ENCODE measurements at regions not wholly inside any gene's neighbourhood (a gene's known extent, or its start where the extent isn't known, plus 50 kb on each side); places are given as distances from the start of the nearest gene placed in this dataset.

DNA sequence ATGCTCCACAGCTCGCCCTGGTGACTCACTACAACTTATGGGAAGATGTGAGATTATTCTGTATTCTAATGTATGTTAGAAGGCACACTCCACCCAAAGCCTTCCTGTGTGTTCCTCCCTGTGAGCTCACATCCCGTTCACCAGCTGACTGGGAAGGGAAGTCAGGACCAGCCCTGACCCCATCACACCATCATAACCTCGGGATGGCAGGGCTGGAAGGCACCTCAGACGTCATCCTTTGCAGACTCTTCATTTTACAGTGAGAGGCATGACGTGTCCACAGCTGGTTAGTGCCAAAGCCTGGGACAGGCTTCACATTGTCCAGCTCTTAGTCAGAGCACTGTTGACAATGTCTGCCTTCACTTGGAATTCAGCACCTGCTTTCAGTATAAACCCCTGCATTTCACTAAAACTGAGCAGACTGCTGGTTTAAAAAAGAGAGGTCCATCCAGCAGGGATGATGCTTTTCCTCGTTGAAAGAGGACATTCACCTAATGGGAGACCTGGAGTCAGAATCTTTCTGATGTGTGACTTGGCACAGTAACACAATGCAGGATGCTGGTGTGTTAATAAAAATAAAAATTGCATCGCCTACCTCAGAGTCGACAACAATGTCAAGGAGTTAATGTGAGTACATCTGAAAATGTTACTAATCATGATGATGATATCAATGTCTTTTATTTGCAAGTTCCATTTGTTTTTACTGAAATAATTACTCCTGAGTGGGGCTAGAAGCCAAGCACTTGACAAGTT lies 418.0 kb upstream of the TNP1 start:
- POLR2A ChIA-PET = no interaction called here
- no peaks in the 10 kb centered on the region for H3K4me1 Mint-ChIP-seq
- H3K36me3 Mint-ChIP-seq (ENCODE audit: low read depth) = no peaks in the 10 kb centered on the region
- CTCF ChIA-PET = no interaction called here
- no peak overlapping the region for H3K4me3 Mint-ChIP-seq
- H3K27ac Mint-ChIP-seq = no peak overlapping the region
- no peak for DNase-seq
- H3K27me3 Mint-ChIP-seq = no peaks in the 10 kb centered on the region
- H3K9me3 Mint-ChIP-seq = no peaks in the 10 kb centered on the region

GRCh38 chr2:217276433-217276832 lies 416.6 kb upstream of the TNP1 start:
- no peaks in the 10 kb centered on the region for H3K36me3 Mint-ChIP-seq (ENCODE audit: low read depth)
- CTCF ChIA-PET = no interaction called here

DNA sequence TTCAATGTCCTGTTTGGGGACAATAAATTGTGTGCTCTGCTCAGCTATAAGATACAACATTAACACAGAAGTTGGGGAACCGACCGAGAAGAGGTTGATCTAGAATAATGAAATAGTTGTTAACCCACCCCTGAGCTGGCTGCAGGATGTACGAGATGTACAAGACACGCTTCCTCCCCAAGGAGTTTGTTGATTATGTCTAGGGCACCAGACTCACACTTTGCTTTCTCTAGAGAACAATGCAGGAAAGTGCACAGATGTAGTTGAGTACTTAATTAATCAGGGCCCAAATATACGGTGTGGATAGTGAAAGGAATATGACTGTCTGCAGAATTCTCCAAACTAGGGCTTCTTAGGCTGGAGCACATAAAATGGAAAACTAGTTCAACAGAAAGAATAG lies 415.2 kb upstream of the TNP1 start:
- no peak for DNase-seq
- H3K27ac Mint-ChIP-seq = no peak overlapping the region
- ChIA-PET CTCF (no interaction called here), POLR2A (no interaction called here)
- H3K4me3 Mint-ChIP-seq = no peak overlapping the region
- H3K27me3 Mint-ChIP-seq = no peaks in the 10 kb centered on the region
- no peaks in the 10 kb centered on the region for H3K4me1 Mint-ChIP-seq
- H3K36me3 Mint-ChIP-seq (ENCODE audit: low read depth) = no peaks in the 10 kb centered on the region
- no peaks in the 10 kb centered on the region for H3K9me3 Mint-ChIP-seq

More at GRCh38 chr2:217276433-217276832, 416.6 kb upstream of the TNP1 start:
- Mint-ChIP-seq H3K4me1 (no peaks in the 10 kb centered on the region), H3K9me3 (no peaks in the 10 kb centered on the region), H3K4me3 (no peak overlapping the region), H3K27me3 (no peaks in the 10 kb centered on the region), H3K27ac (no peak overlapping the region)
- POLR2A ChIA-PET = no interaction called here
- no peak for DNase-seq

- ChIA-PET CTCF (no interaction called here), POLR2A (no interaction called here)
- no peaks in the 10 kb centered on the region for H3K27me3 Mint-ChIP-seq
- H3K27ac Mint-ChIP-seq = no peak overlapping the region
- H3K36me3 Mint-ChIP-seq (ENCODE audit: low read depth) = no peaks in the 10 kb centered on the region
- no peaks in the 10 kb centered on the region for H3K4me1 Mint-ChIP-seq
- no peak for DNase-seq
- no peak overlapping the region for H3K4me3 Mint-ChIP-seq
- H3K9me3 Mint-ChIP-seq = no peaks in the 10 kb centered on the region
These were observed 414.7 kb upstream of the TNP1 start for GRCh38 chr2:217274578-217274977.

DNA sequence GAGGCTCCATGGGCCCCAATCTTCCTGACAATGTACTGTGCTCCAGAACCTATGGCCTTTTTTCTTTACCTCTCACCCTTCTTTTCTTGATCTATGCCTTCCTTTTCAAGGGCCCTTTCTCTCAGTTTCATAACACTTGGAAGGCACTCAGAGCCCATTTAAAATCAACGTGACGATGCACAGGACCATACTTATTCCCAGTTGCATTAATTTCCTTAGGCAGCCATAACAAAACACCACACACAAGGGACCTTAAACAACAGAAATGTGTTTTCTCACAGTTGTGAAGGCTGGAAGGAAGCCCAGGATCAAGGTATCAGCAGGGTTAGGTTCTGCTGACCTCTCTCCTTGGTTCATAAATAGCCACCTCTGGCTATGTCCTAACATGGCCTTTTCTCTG lies 414.0 kb upstream of the TNP1 start:
- no peaks in the 10 kb centered on the region for H3K9me3 Mint-ChIP-seq
- CTCF ChIA-PET = no interaction called here
- POLR2A ChIA-PET = no interaction called here
- H3K27me3 Mint-ChIP-seq = no peaks in the 10 kb centered on the region
- H3K27ac Mint-ChIP-seq = no peak overlapping the region
- no peak for DNase-seq
- no peaks in the 10 kb centered on the region for H3K4me1 Mint-ChIP-seq
- no peak overlapping the region for H3K4me3 Mint-ChIP-seq
- H3K36me3 Mint-ChIP-seq (ENCODE audit: low read depth) = no peaks in the 10 kb centered on the region

DNA sequence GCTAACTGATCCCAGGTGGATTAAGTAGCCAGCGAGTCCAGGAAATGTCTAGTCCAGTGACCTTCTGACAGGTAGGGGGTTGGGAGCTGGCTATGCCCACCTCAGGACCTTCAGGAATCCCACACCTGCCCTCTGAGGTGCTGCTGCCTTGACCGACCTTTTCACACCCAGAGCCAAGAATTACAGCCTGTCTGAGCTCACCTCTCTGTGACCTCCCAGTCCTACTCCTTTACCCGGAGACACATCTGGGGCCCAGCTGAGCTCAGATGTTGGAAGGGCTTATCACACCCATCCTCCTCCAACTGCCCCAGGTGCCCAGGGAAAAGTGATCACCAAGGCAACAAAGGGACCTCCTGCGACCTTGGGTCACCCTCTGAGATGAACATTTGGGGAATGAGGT lies 413.3 kb upstream of the TNP1 start:
- DNase-seq = no peak
- CTCF ChIA-PET = no interaction called here
- H3K4me1 Mint-ChIP-seq = no peaks in the 10 kb centered on the region

DNA sequence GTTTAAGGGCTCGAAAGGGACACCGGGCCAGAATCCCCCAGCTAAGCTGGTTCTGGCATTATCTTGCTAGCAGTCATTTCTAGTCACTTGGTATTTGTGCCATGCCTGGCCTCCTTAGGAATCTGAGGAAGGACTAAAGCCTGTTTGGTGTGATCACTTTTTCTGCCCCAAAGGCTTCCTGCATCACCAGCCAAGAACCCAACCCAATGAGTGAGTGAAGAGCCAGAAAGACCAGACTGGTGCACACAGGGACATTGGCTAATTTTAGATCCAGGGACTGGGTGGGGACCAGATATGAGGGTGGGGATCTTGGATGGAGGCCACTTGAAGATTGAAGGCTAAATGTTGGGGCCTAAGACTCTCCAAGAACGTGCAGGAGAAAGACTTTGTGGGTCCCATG lies 411.9 kb upstream of the TNP1 start:
- POLR2A ChIA-PET = no interaction called here
- DNase-seq = no peak
- CTCF ChIA-PET = no interaction called here
- no peak overlapping the region for H3K27ac Mint-ChIP-seq
- H3K4me3 Mint-ChIP-seq = no peak overlapping the region
- H3K36me3 Mint-ChIP-seq (ENCODE audit: low read depth) = no peaks in the 10 kb centered on the region
- peaks cover 4% of the 10 kb centered on the region for H3K9me3 Mint-ChIP-seq
- H3K4me1 Mint-ChIP-seq = no peaks in the 10 kb centered on the region
- no peaks in the 10 kb centered on the region for H3K27me3 Mint-ChIP-seq

More for the DNA sequence above, 413.3 kb upstream of the TNP1 start:
- Mint-ChIP-seq H3K27me3 (no peaks in the 10 kb centered on the region), H3K4me3 (no peak overlapping the region), H3K27ac (no peak overlapping the region), H3K9me3 (no peaks in the 10 kb centered on the region), H3K36me3 (ENCODE audit: low read depth) (no peaks in the 10 kb centered on the region)
- POLR2A ChIA-PET = no interaction called here

- ChIA-PET POLR2A (no interaction called here), CTCF (no interaction called here)
- H3K27ac Mint-ChIP-seq = no peak overlapping the region
- peaks cover 3% of the 10 kb centered on the region for H3K27me3 Mint-ChIP-seq
- H3K36me3 Mint-ChIP-seq (ENCODE audit: low read depth) = no peaks in the 10 kb centered on the region
- no peak for DNase-seq
- no peaks in the 10 kb centered on the region for H3K4me1 Mint-ChIP-seq
- H3K9me3 Mint-ChIP-seq = peaks cover 6% of the 10 kb centered on the region
- H3K4me3 Mint-ChIP-seq = no peak overlapping the region
These were observed 410.7 kb upstream of the TNP1 start for GRCh38 chr2:217270485-217271121.

GRCh38 chr2:217269701-217270484 lies 410.0 kb upstream of the TNP1 start:
- Mint-ChIP-seq H3K27me3 (peaks cover 3% of the 10 kb centered on the region), H3K4me3 (no peak overlapping the region), H3K27ac (no peak overlapping the region), H3K9me3 (peaks cover 6% of the 10 kb centered on the region), H3K4me1 (no peaks in the 10 kb centered on the region), H3K36me3 (ENCODE audit: low read depth) (no peaks in the 10 kb centered on the region)
- ChIA-PET CTCF (no interaction called here), POLR2A (no interaction called here)
- no peak for DNase-seq

DNA sequence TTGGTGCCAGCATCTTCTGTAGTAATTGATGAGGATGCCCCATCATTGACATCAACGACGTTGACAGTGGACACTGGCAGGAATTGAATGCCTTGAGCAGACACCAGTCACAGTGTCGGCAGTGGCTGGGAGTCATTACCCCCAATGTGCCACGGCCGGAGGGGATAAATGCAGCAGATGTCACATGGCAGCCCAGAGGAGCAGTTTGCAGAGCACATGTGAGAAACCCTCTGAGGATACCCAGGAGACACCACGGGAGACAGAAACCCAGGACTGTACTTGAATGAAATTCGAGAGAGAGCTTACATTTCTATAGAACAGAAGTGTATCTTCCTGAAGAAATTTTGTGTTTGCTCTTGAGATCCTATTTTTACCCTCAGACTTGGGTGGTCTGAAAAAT lies 409.1 kb upstream of the TNP1 start:
- Mint-ChIP-seq H3K36me3 (ENCODE audit: low read depth) (no peaks in the 10 kb centered on the region), H3K4me3 (no peak overlapping the region), H3K4me1 (no peaks in the 10 kb centered on the region), H3K27ac (no peak overlapping the region), H3K27me3 (peaks cover 3% of the 10 kb centered on the region), H3K9me3 (peaks cover 6% of the 10 kb centered on the region)
- no peak for DNase-seq
- POLR2A ChIA-PET = no interaction called here
- CTCF ChIA-PET = no interaction called here

DNA sequence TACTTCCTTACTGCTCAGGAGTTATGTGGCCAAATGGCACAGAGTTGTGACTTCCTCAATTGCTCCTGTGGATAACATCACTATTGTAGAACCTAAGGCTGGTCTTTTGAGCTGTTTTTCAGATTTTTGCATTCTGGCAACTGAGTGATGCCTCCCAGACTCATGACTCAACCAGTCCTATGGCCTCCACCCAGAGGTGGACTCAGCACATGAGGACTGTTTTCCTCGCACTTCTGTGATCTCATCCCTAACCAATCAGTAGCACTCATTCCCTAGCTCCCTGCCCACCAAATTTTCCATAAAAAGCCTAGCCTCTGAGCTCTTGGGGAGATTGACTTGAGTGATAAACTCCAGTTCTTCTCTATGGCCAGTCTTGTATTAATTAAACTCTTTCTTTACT lies 407.9 kb upstream of the TNP1 start:
- Mint-ChIP-seq H3K27ac (no peak overlapping the region), H3K9me3 (peaks cover 6% of the 10 kb centered on the region), H3K4me3 (no peak overlapping the region), H3K4me1 (no peaks in the 10 kb centered on the region), H3K27me3 (peaks cover 3% of the 10 kb centered on the region), H3K36me3 (ENCODE audit: low read depth) (no peaks in the 10 kb centered on the region)
- POLR2A ChIA-PET = no interaction called here
- DNase-seq = no peak
- CTCF ChIA-PET = no interaction called here

DNA sequence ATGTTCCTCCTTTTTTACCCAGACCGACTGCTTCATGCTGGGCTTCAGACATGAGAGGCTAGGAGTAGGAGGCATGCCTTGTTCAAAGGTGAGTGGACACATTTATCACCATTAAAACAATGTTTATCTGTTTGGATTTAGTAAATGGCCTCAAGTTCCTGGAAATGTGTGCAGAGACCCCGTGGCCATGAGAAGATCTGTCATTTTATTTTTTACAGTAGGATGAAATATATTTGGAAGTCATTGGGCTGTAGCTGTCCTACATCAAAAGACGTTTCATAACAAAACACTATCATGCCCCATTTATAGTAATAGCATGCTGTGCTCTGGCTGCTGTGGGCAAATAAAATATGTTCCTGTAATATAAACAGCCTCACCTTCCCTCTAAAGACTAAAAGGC lies 403.9 kb upstream of the TNP1 start:
- no peak overlapping the region for H3K4me3 Mint-ChIP-seq
- H3K9me3 Mint-ChIP-seq = peaks cover 6% of the 10 kb centered on the region
- no peaks in the 10 kb centered on the region for H3K4me1 Mint-ChIP-seq
- no peak for DNase-seq
- no peak overlapping the region for H3K27ac Mint-ChIP-seq
- ChIA-PET CTCF (no interaction called here), POLR2A (no interaction called here)
- peaks cover 3% of the 10 kb centered on the region for H3K27me3 Mint-ChIP-seq
- no peaks in the 10 kb centered on the region for H3K36me3 Mint-ChIP-seq (ENCODE audit: low read depth)

DNA sequence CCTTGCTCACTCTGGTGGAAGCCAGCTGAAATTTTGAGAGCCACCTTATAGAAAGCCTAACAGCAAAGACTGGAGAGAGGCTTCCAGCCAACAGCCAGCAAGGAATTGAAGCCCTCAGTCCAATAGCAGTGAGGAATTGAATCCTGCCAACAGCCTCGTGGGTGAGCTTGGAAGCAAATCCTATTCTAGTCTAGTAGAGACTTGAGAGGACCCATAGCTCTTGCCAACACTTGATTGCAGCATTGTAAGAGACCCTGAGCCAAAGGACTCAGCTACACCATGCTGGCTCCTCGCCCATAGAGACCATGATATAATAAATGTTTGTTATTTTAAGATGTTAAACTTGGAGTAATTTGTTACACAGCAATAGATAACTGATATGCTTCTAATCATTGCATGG lies 403.0 kb upstream of the TNP1 start:
- POLR2A ChIA-PET = no interaction called here
- Mint-ChIP-seq H3K27me3 (peaks cover 3% of the 10 kb centered on the region), H3K27ac (no peak overlapping the region), H3K36me3 (ENCODE audit: low read depth) (no peaks in the 10 kb centered on the region), H3K9me3 (peaks cover 4% of the 10 kb centered on the region), H3K4me3 (no peak overlapping the region), H3K4me1 (no peaks in the 10 kb centered on the region)
- CTCF ChIA-PET = no interaction called here
- no peak for DNase-seq

GRCh38 chr2:217261452-217261851 lies 401.6 kb upstream of the TNP1 start:
- no peak overlapping the region for H3K27ac Mint-ChIP-seq
- no peak overlapping the region for H3K4me3 Mint-ChIP-seq
- peaks cover 3% of the 10 kb centered on the region for H3K27me3 Mint-ChIP-seq
- H3K4me1 Mint-ChIP-seq = no peaks in the 10 kb centered on the region
- ChIA-PET POLR2A (no interaction called here), CTCF (no interaction called here)
- no peaks in the 10 kb centered on the region for H3K36me3 Mint-ChIP-seq (ENCODE audit: low read depth)
- peaks cover 1% of the 10 kb centered on the region for H3K9me3 Mint-ChIP-seq
- DNase-seq = no peak

Data from activated CD4-positive, alpha-beta memory T cell treated with anti-CD3 and anti-CD28 coated beads, Interleukin-2, amount 10 ng/mL, durations not matched to agents 7 days and 5 days (primary cell).